ENCODE measurements at regions not wholly inside any gene's neighbourhood (a gene's known extent, or its start where the extent isn't known, plus 50 kb on each side); places are given as distances from the start of the nearest gene placed in this dataset.
"Not testable (repeated sequence)": the region's sequence is repeated elsewhere in the genome, so short reads cannot be mapped to it uniquely, and the experiment has no call there.

- Histone ChIP-seq H3K27ac (ENCODE audit: insufficient read depth, low read depth, low read length, poor library complexity, severe bottlenecking) (no peak overlapping the region), H3K36me3 (ENCODE audit: control insufficient read depth, insufficient read depth, low read length) (no peaks in the 10 kb centered on the region), H3K9me3 (ENCODE audit: control insufficient read depth, low read length) (no peaks in the 10 kb centered on the region), H3K4me1 (ENCODE audit: control insufficient read depth, insufficient read depth, low read length) (no peaks in the 10 kb centered on the region), H3K27me3 (ENCODE audit: control insufficient read depth, insufficient read depth, low read length, poor library complexity, severe bottlenecking) (no peaks in the 10 kb centered on the region), H3K4me3 (ENCODE audit: insufficient read depth, low read depth, low read length) (no peak overlapping the region)
- 91 to 92% methylated on average over 9 of the region's 9 CpGs for WGBS, 2 experiments
These were observed 243.0 kb upstream of the PTGER4 start for GRCh38 chr5:40436535-40437237.

GRCh38 chr5:40435706-40436105 is 244.0 kb upstream of the PTGER4 start:
- H3K27me3 ChIP-seq (ENCODE audit: control insufficient read depth, insufficient read depth, low read length, poor library complexity, severe bottlenecking); H3K27ac ChIP-seq (ENCODE audit: insufficient read depth, low read depth, low read length, poor library complexity, severe bottlenecking); H3K4me1 ChIP-seq (ENCODE audit: control insufficient read depth, insufficient read depth, low read length); H3K36me3 ChIP-seq (ENCODE audit: control insufficient read depth, insufficient read depth, low read length); H3K4me3 ChIP-seq (ENCODE audit: insufficient read depth, low read depth, low read length); H3K9me3 ChIP-seq (ENCODE audit: control insufficient read depth, low read length): not testable (repeated sequence)
- WGBS, 2 experiments = 96 to 100% methylated on average over 3 of the region's 4 CpGs

GRCh38 chr5:40432836-40433235 is 246.9 kb upstream of the PTGER4 start:
- Histone ChIP-seq H3K27ac (ENCODE audit: insufficient read depth, low read depth, low read length, poor library complexity, severe bottlenecking) (no peak overlapping the region), H3K4me1 (ENCODE audit: control insufficient read depth, insufficient read depth, low read length) (no peaks in the 10 kb centered on the region), H3K36me3 (ENCODE audit: control insufficient read depth, insufficient read depth, low read length) (no peaks in the 10 kb centered on the region), H3K9me3 (ENCODE audit: control insufficient read depth, low read length) (no peaks in the 10 kb centered on the region), H3K4me3 (ENCODE audit: insufficient read depth, low read depth, low read length) (no peak overlapping the region), H3K27me3 (ENCODE audit: control insufficient read depth, insufficient read depth, low read length, poor library complexity, severe bottlenecking) (no peaks in the 10 kb centered on the region)
- WGBS, 2 experiments = 64 to 70% methylated on average over 1 of the region's 1 CpG

GRCh38 chr5:40431734-40432133 is 248.0 kb upstream of the PTGER4 start:
- no peaks in the 10 kb centered on the region for H3K27me3 ChIP-seq (ENCODE audit: control insufficient read depth, insufficient read depth, low read length, poor library complexity, severe bottlenecking)
- H3K4me1 ChIP-seq (ENCODE audit: control insufficient read depth, insufficient read depth, low read length) = no peaks in the 10 kb centered on the region
- no peak overlapping the region for H3K27ac ChIP-seq (ENCODE audit: insufficient read depth, low read depth, low read length, poor library complexity, severe bottlenecking)
- H3K36me3 ChIP-seq (ENCODE audit: control insufficient read depth, insufficient read depth, low read length) = no peaks in the 10 kb centered on the region
- no CpG with 5 or more reads among the region's 1 CpG for WGBS, 2 experiments
- no peaks in the 10 kb centered on the region for H3K9me3 ChIP-seq (ENCODE audit: control insufficient read depth, low read length)
- H3K4me3 ChIP-seq (ENCODE audit: insufficient read depth, low read depth, low read length) = no peak overlapping the region

GRCh38 chr5:40430101-40430710 is 249.5 kb upstream of the PTGER4 start:
- Histone ChIP-seq H3K4me1 (ENCODE audit: control insufficient read depth, insufficient read depth, low read length) (no peaks in the 10 kb centered on the region), H3K36me3 (ENCODE audit: control insufficient read depth, insufficient read depth, low read length) (no peaks in the 10 kb centered on the region), H3K4me3 (ENCODE audit: insufficient read depth, low read depth, low read length) (no peak overlapping the region), H3K27ac (ENCODE audit: insufficient read depth, low read depth, low read length, poor library complexity, severe bottlenecking) (no peak overlapping the region), H3K9me3 (ENCODE audit: control insufficient read depth, low read length) (no peaks in the 10 kb centered on the region), H3K27me3 (ENCODE audit: control insufficient read depth, insufficient read depth, low read length, poor library complexity, severe bottlenecking) (no peaks in the 10 kb centered on the region)
- 87 to 90% methylated on average over 3 of the region's 3 CpGs for WGBS, 2 experiments

- Histone ChIP-seq H3K4me1 (ENCODE audit: control insufficient read depth, insufficient read depth, low read length) (no peaks in the 10 kb centered on the region), H3K9me3 (ENCODE audit: control insufficient read depth, low read length) (no peaks in the 10 kb centered on the region), H3K27ac (ENCODE audit: insufficient read depth, low read depth, low read length, poor library complexity, severe bottlenecking) (no peak overlapping the region), H3K36me3 (ENCODE audit: control insufficient read depth, insufficient read depth, low read length) (no peaks in the 10 kb centered on the region), H3K27me3 (ENCODE audit: control insufficient read depth, insufficient read depth, low read length, poor library complexity, severe bottlenecking) (no peaks in the 10 kb centered on the region), H3K4me3 (ENCODE audit: insufficient read depth, low read depth, low read length) (no peak overlapping the region)
- WGBS, 2 experiments = 91 to 92% methylated on average over 2 of the region's 2 CpGs
These were observed 250.2 kb upstream of the PTGER4 start for GRCh38 chr5:40429258-40430100.

- Histone ChIP-seq H3K36me3 (ENCODE audit: control insufficient read depth, insufficient read depth, low read length) (no peaks in the 10 kb centered on the region), H3K4me1 (ENCODE audit: control insufficient read depth, insufficient read depth, low read length) (no peaks in the 10 kb centered on the region), H3K9me3 (ENCODE audit: control insufficient read depth, low read length) (no peaks in the 10 kb centered on the region), H3K4me3 (ENCODE audit: insufficient read depth, low read depth, low read length) (no peak overlapping the region), H3K27me3 (ENCODE audit: control insufficient read depth, insufficient read depth, low read length, poor library complexity, severe bottlenecking) (no peaks in the 10 kb centered on the region), H3K27ac (ENCODE audit: insufficient read depth, low read depth, low read length, poor library complexity, severe bottlenecking) (no peak overlapping the region)
- WGBS, 2 experiments = 88 to 95% methylated on average over 4 of the region's 4 CpGs
These were observed 250.9 kb upstream of the PTGER4 start for GRCh38 chr5:40428815-40429214.

GRCh38 chr5:40428126-40428525 is 251.6 kb upstream of the PTGER4 start:
- WGBS, 2 experiments = 86 to 89% methylated on average over 1 of the region's 1 CpG

GRCh38 chr5:40417046-40417810 is 262.5 kb upstream of the PTGER4 start:
- H3K9me3 ChIP-seq (ENCODE audit: control insufficient read depth, low read length); H3K27me3 ChIP-seq (ENCODE audit: control insufficient read depth, insufficient read depth, low read length, poor library complexity, severe bottlenecking); H3K27ac ChIP-seq (ENCODE audit: insufficient read depth, low read depth, low read length, poor library complexity, severe bottlenecking); H3K4me1 ChIP-seq (ENCODE audit: control insufficient read depth, insufficient read depth, low read length); H3K4me3 ChIP-seq (ENCODE audit: insufficient read depth, low read depth, low read length); H3K36me3 ChIP-seq (ENCODE audit: control insufficient read depth, insufficient read depth, low read length): not testable (repeated sequence)
- 82 to 86% methylated on average over 8 of the region's 8 CpGs for WGBS, 2 experiments

More at GRCh38 chr5:40428126-40428525, 251.6 kb upstream of the PTGER4 start:
- H3K36me3 ChIP-seq (ENCODE audit: control insufficient read depth, insufficient read depth, low read length) = no peaks in the 10 kb centered on the region
- H3K4me1 ChIP-seq (ENCODE audit: control insufficient read depth, insufficient read depth, low read length) = no peaks in the 10 kb centered on the region
- peaks cover 2% of the 10 kb centered on the region for H3K9me3 ChIP-seq (ENCODE audit: control insufficient read depth, low read length)
- no peak overlapping the region for H3K27ac ChIP-seq (ENCODE audit: insufficient read depth, low read depth, low read length, poor library complexity, severe bottlenecking)
- no peaks in the 10 kb centered on the region for H3K27me3 ChIP-seq (ENCODE audit: control insufficient read depth, insufficient read depth, low read length, poor library complexity, severe bottlenecking)
- no peak overlapping the region for H3K4me3 ChIP-seq (ENCODE audit: insufficient read depth, low read depth, low read length)

GRCh38 chr5:40416588-40416987 is 263.1 kb upstream of the PTGER4 start:
- H3K4me1 ChIP-seq (ENCODE audit: control insufficient read depth, insufficient read depth, low read length) = no peaks in the 10 kb centered on the region
- H3K4me3 ChIP-seq (ENCODE audit: insufficient read depth, low read depth, low read length) = no peak overlapping the region
- H3K27me3 ChIP-seq (ENCODE audit: control insufficient read depth, insufficient read depth, low read length, poor library complexity, severe bottlenecking) = no peaks in the 10 kb centered on the region
- no peak overlapping the region for H3K27ac ChIP-seq (ENCODE audit: insufficient read depth, low read depth, low read length, poor library complexity, severe bottlenecking)
- H3K9me3 ChIP-seq (ENCODE audit: control insufficient read depth, low read length) = no peaks in the 10 kb centered on the region
- no peaks in the 10 kb centered on the region for H3K36me3 ChIP-seq (ENCODE audit: control insufficient read depth, insufficient read depth, low read length)

Data from ectodermal cell (in vitro differentiated cells).